Fibroblast of upper back skin (primary cell): ENCODE measurements at regions not wholly inside any gene's neighbourhood (a gene's known extent, or its start where the extent isn't known, plus 50 kb on each side); places are given as distances from the start of the nearest gene placed in this dataset.
"Not testable (repeated sequence)": the region's sequence is repeated elsewhere in the genome, so short reads cannot be mapped to it uniquely, and the experiment has no call there.

ENCODE experiments used
- DNase-seq: peaks from one replicate; pipeline ENCODE4 v3.0.0-alpha.2; 2013

GRCh38 chrX:124181515-124181914 is 150.9 kb upstream of the TEX13D start:
- not testable (repeated sequence) for DNase-seq

- no peak for DNase-seq
Observed at GRCh38 chrX:124190440-124190839, 142.0 kb upstream of the TEX13D start.

- no peak for DNase-seq
Observed at GRCh38 chrX:124194199-124194598, 138.3 kb upstream of the TEX13D start.

GRCh38 chrX:124194901-124195300 is 137.6 kb upstream of the TEX13D start:
- no peak for DNase-seq

- no peak for DNase-seq
Observed at GRCh38 chrX:124203311-124203710, 129.1 kb upstream of the TEX13D start.

GRCh38 chrX:124208660-124209059 is 123.8 kb upstream of the TEX13D start:
- DNase-seq: no peak

- DNase-seq: no peak
Observed at GRCh38 chrX:124209792-124210576, 122.5 kb upstream of the TEX13D start.

- DNase-seq: peak; percentile 39
Observed at GRCh38 chrX:124211312-124211942, 121.0 kb upstream of the TEX13D start.

- peak; percentile 30 for DNase-seq
Observed at GRCh38 chrX:124212622-124213021, 119.8 kb upstream of the TEX13D start.

GRCh38 chrX:124215786-124216185 is 116.7 kb upstream of the TEX13D start:
- DNase-seq: no peak

GRCh38 chrX:124216396-124217115 is 115.9 kb upstream of the TEX13D start:
- DNase-seq: no peak

GRCh38 chrX:124217304-124218251 is 114.9 kb upstream of the TEX13D start:
- DNase-seq: peak; percentile 66

- DNase-seq: no peak
Observed at GRCh38 chrX:124223524-124223923, 108.9 kb upstream of the TEX13D start.

- no peak for DNase-seq
Observed at GRCh38 chrX:124224528-124224927, 107.9 kb upstream of the TEX13D start.

- DNase-seq: no peak
Observed at GRCh38 chrX:124226129-124226528, 106.3 kb upstream of the TEX13D start.

GRCh38 chrX:124228849-124229248 is 103.6 kb upstream of the TEX13D start:
- DNase-seq: no peak

- DNase-seq: no peak
Observed at GRCh38 chrX:124229374-124229773, 103.1 kb upstream of the TEX13D start.

- DNase-seq: no peak
Observed at GRCh38 chrX:124230655-124231450, 101.6 kb upstream of the TEX13D start.

GRCh38 chrX:124231451-124231759 is 101.1 kb upstream of the TEX13D start:
- no peak for DNase-seq

- DNase-seq: no peak
Observed at GRCh38 chrX:124232523-124233201, 99.8 kb upstream of the TEX13D start.

- DNase-seq: no peak
Observed at GRCh38 chrX:124234348-124234747, 98.1 kb upstream of the TEX13D start.
